ENCODE measurements at regions not wholly inside any gene's neighbourhood (a gene's known extent, or its start where the extent isn't known, plus 50 kb on each side); places are given as distances from the start of the nearest gene placed in this dataset.

- no peak for ATAC-seq
- no TSS peak for BruUV-seq (replicated peaks)
- no peak for FAIRE-seq
- Histone ChIP-seq H3K4me3 (no peak overlapping the region), H3K36me3 (ENCODE audit: control insufficient read depth in 2 of 2, insufficient read depth in 2 of 2, low read length in 1 of 2) (no peaks in the 10 kb centered on the region), H3K9ac (ENCODE audit: control insufficient read depth, insufficient read depth, low read length) (no peak overlapping the region), H3K9me3 (replicated peaks; ENCODE audit: control insufficient read depth, insufficient read depth, low read length) (no peaks in the 10 kb centered on the region), H3K27me3 (replicated peaks in 1 of 2; ENCODE audit: control insufficient read depth in 2 of 2, insufficient read depth in 2 of 2, low read length in 1 of 2) (no peaks in the 10 kb centered on the region; a peak in 1 of 4 replicates), H3K79me2 (ENCODE audit: control insufficient read depth, insufficient read depth, low read length) (no peaks in the 10 kb centered on the region), H3K27ac (ENCODE audit: control insufficient read depth, insufficient read depth) (no peak overlapping the region), H2AFZ (ENCODE audit: control insufficient read depth, low read depth, low read length) (no peak overlapping the region), H4K20me1 (ENCODE audit: control insufficient read depth, insufficient read depth) (no peaks in the 10 kb centered on the region), H3K4me2 (ENCODE audit: control insufficient read depth, insufficient read depth) (no peak overlapping the region), H3K4me1 (ENCODE audit: control insufficient read depth, insufficient read depth, low read length) (no peaks in the 10 kb centered on the region)
- intact Hi-C loops (cut with micrococcal nuclease; ENCODE audit: unreplicated experiment) (no loop called here), in situ Hi-C loops (cut with MboI) (no loop called here)
- ChIA-PET POLR2A (no interaction called here), SMC1A (ENCODE audit: uncharacterized antibody, unreplicated experiment) (interaction anchor here (0.7 to 1.1 kb wide), 3 partner anchors 9 to 163 kb away, joined by 3 read pairs; no protein-coding TSS in a partner anchor), CTCF (no interaction called here), RAD21 (ENCODE audit: unreplicated experiment) (no interaction called here)
- DNase-seq (ENCODE audit: low read depth, low spot score) = no peak
- no peak for TF ChIP-seq NFYA (IDR thresholded peaks at IDR 0.05; ENCODE audit: borderline replicate concordance, low read depth, low read length)
- no peak for TF ChIP-seq WRNIP1 (IDR thresholded peaks at IDR 0.05; ENCODE audit: borderline replicate concordance, low read depth, low read length)
- no peak for TF ChIP-seq YY1 (IDR thresholded peaks at IDR 0.05; ENCODE audit: low read depth, low read length)
- TF ChIP-seq ZBED1 (IDR thresholded peaks at IDR 0.05; ENCODE audit: borderline replicate concordance) = no peak
- no peak for TF ChIP-seq CEBPZ (IDR thresholded peaks at IDR 0.05; ENCODE audit: low read depth, low read length)
- TF ChIP-seq, protein P1, sequence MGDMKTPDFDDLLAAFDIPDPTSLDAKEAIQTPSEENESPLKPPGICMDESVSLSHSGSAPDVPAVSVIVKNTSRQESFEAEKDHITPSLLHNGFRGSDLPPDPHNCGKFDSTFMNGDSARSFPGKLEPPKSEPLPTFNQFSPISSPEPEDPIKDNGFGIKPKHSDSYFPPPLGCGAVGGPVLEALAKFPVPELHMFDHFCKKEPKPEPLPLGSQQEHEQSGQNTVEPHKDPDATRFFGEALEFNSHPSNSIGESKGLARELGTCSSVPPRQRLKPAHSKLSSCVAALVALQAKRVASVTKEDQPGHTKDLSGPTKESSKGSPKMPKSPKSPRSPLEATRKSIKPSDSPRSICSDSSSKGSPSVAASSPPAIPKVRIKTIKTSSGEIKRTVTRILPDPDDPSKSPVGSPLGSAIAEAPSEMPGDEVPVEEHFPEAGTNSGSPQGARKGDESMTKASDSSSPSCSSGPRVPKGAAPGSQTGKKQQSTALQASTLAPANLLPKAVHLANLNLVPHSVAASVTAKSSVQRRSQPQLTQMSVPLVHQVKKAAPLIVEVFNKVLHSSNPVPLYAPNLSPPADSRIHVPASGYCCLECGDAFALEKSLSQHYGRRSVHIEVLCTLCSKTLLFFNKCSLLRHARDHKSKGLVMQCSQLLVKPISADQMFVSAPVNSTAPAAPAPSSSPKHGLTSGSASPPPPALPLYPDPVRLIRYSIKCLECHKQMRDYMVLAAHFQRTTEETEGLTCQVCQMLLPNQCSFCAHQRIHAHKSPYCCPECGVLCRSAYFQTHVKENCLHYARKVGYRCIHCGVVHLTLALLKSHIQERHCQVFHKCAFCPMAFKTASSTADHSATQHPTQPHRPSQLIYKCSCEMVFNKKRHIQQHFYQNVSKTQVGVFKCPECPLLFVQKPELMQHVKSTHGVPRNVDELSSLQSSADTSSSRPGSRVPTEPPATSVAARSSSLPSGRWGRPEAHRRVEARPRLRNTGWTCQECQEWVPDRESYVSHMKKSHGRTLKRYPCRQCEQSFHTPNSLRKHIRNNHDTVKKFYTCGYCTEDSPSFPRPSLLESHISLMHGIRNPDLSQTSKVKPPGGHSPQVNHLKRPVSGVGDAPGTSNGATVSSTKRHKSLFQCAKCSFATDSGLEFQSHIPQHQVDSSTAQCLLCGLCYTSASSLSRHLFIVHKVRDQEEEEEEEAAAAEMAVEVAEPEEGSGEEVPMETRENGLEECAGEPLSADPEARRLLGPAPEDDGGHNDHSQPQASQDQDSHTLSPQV (IDR thresholded peaks at IDR 0.05) = no peak
- TF ChIP-seq HCFC1 (IDR thresholded peaks at IDR 0.05; ENCODE audit: low read length) = no peak
- TF ChIP-seq ELK1 (IDR thresholded peaks at IDR 0.05; ENCODE audit: low read depth, low read length) = no peak
- no peak for TF ChIP-seq LARP7 (IDR thresholded peaks at IDR 0.05)
- no peak for TF ChIP-seq IRF4 (IDR thresholded peaks at IDR 0.05; ENCODE audit: low read depth, low read length)
- TF ChIP-seq MTA2 (IDR thresholded peaks at IDR 0.05; ENCODE audit: low read depth) = no peak
- TF ChIP-seq PBX3 (IDR thresholded peaks at IDR 0.05; ENCODE audit: insufficient replicate concordance, low read depth, low read length) = no peak
- TF ChIP-seq KLF5 (IDR thresholded peaks at IDR 0.05; ENCODE audit: partially characterized antibody) = no peak
- no peak for TF ChIP-seq DPF2 (IDR thresholded peaks at IDR 0.05)
- no peak for TF ChIP-seq TCF3 (IDR thresholded peaks at IDR 0.05; ENCODE audit: borderline replicate concordance, insufficient read depth, low read depth, low read length)
- no peak for TF ChIP-seq RAD21 (IDR thresholded peaks at IDR 0.05; ENCODE audit: insufficient read depth, low read depth, low read length)
- WGBS (ENCODE audit: insufficient coverage, insufficient replicate concordance, low lambda C conversion rate, missing lambda C conversion rate) = 72% methylated on average over 2 of the region's 2 CpGs
Measured at GRCh38 chrX:115399306-115399705, 109.8 kb downstream of the LUZP4 start.
